GM21717 (cell line): ENCODE measurements at regions not wholly inside any gene's neighbourhood (a gene's known extent, or its start where the extent isn't known, plus 50 kb on each side); places are given as distances from the start of the nearest gene placed in this dataset.

Experiments used
- ATAC-seq: cut with Tn5 transposase; IDR thresholded peaks from one replicate; pipeline ENCODE4 v1.9.1; 2021; ENCODE audit warnings: mild to moderate bottlenecking, moderate library complexity; ENCODE audit not compliant: unreplicated experiment

GRCh38 chr10:107473225-107473624 is 308.7 kb upstream of the SORCS1 start:
- ATAC-seq, result no peak

- ATAC-seq, result no peak
These were observed 307.4 kb upstream of the SORCS1 start for GRCh38 chr10:107471911-107472310.

GRCh38 chr10:107453561-107453960 is 289.1 kb upstream of the SORCS1 start:
- no peak for ATAC-seq

GRCh38 chr10:107451047-107451446 is 286.5 kb upstream of the SORCS1 start:
- no peak for ATAC-seq

GRCh38 chr10:107450056-107450455 is 285.6 kb upstream of the SORCS1 start:
- ATAC-seq, result no peak

- peak; percentile 36 for ATAC-seq
These were observed 279.9 kb upstream of the SORCS1 start for GRCh38 chr10:107444443-107444842.

- no peak for ATAC-seq
These were observed 279.3 kb upstream of the SORCS1 start for GRCh38 chr10:107443813-107444212.

- ATAC-seq, result no peak
These were observed 278.8 kb upstream of the SORCS1 start for GRCh38 chr10:107443326-107443725.

GRCh38 chr10:107442035-107442505 is 277.6 kb upstream of the SORCS1 start:
- ATAC-seq, result peak; percentile 98

GRCh38 chr10:107440741-107441140 is 276.2 kb upstream of the SORCS1 start:
- no peak for ATAC-seq

- no peak for ATAC-seq
These were observed 273.4 kb upstream of the SORCS1 start for GRCh38 chr10:107437921-107438320.

GRCh38 chr10:107436568-107436967 is 272.1 kb upstream of the SORCS1 start:
- ATAC-seq, result no peak

GRCh38 chr10:107434854-107435253 is 270.3 kb upstream of the SORCS1 start:
- ATAC-seq, result peak; percentile 41

GRCh38 chr10:107434201-107434600 is 269.7 kb upstream of the SORCS1 start:
- peak; percentile 62 for ATAC-seq

GRCh38 chr10:107433605-107434004 is 269.1 kb upstream of the SORCS1 start:
- ATAC-seq, result peak; percentile 40

GRCh38 chr10:107430446-107430845 is 265.9 kb upstream of the SORCS1 start:
- no peak for ATAC-seq

- ATAC-seq, result no peak
These were observed 262.5 kb upstream of the SORCS1 start for GRCh38 chr10:107427016-107427415.

- peak; percentile 81 for ATAC-seq
These were observed 261.5 kb upstream of the SORCS1 start for GRCh38 chr10:107425931-107426553.

- ATAC-seq, result no peak
These were observed 260.1 kb upstream of the SORCS1 start for GRCh38 chr10:107424628-107425027.

- peak; percentile 38 for ATAC-seq
These were observed 259.4 kb upstream of the SORCS1 start for GRCh38 chr10:107423903-107424302.

- ATAC-seq, result no peak
These were observed 258.2 kb upstream of the SORCS1 start for GRCh38 chr10:107422681-107423080.

GRCh38 chr10:107420196-107420595 is 255.7 kb upstream of the SORCS1 start:
- ATAC-seq, result no peak
